Mucosa of gallbladder (tissue), 1 donor: ENCODE measurements at regions not wholly inside any gene's neighbourhood (a gene's known extent, or its start where the extent isn't known, plus 50 kb on each side); places are given as distances from the start of the nearest gene placed in this dataset.
"Not testable (repeated sequence)": the region's sequence is repeated elsewhere in the genome, so short reads cannot be mapped to it uniquely, and the experiment has no call there.

Source experiments
- DNase-seq: peaks from one replicate; pipeline ENCODE4 v3.0.0-alpha.2; 2020; ENCODE audit warnings: low spot score
- donor health status: DM: no; HTN: no; CAD: no.

GRCh38 chr4:86413426-86413825, 53.6 kb upstream of the MAPK10 start:
- not testable (repeated sequence) for DNase-seq

- no peak for DNase-seq
Observed at GRCh38 chr4:86414686-86415085, 54.8 kb upstream of the MAPK10 start.

- DNase-seq: no peak
Observed at GRCh38 chr4:86416081-86416480, 56.2 kb upstream of the MAPK10 start.

GRCh38 chr4:86421461-86421860, 61.6 kb upstream of the MAPK10 start:
- DNase-seq: no peak

GRCh38 chr4:86431543-86432116, 71.8 kb upstream of the MAPK10 start:
- no peak for DNase-seq

GRCh38 chr4:86432559-86433134, 72.8 kb upstream of the MAPK10 start:
- no peak for DNase-seq

- no peak for DNase-seq
Observed at GRCh38 chr4:86439293-86439692, 79.4 kb upstream of the MAPK10 start.

GRCh38 chr4:86441175-86441936, 81.5 kb upstream of the MAPK10 start:
- no peak for DNase-seq

GRCh38 chr4:86442881-86443280, 83.0 kb upstream of the MAPK10 start:
- no peak for DNase-seq

- DNase-seq: no peak
Observed at GRCh38 chr4:86443495-86443894, 83.6 kb upstream of the MAPK10 start.

GRCh38 chr4:86446996-86447395, 87.1 kb upstream of the MAPK10 start:
- no peak for DNase-seq

- DNase-seq: no peak
Observed at GRCh38 chr4:86448871-86449270, 89.0 kb upstream of the MAPK10 start.

GRCh38 chr4:86449746-86450588, 90.1 kb upstream of the MAPK10 start:
- no peak for DNase-seq

GRCh38 chr4:86450861-86451260, 91.0 kb upstream of the MAPK10 start:
- no peak for DNase-seq

- DNase-seq: no peak
Observed at GRCh38 chr4:86451560-86452330, 91.9 kb upstream of the MAPK10 start.

GRCh38 chr4:86452422-86452891, 92.6 kb upstream of the MAPK10 start:
- no peak for DNase-seq

- DNase-seq: peak; percentile 58
Observed at GRCh38 chr4:86452924-86453531, 93.2 kb upstream of the MAPK10 start.

GRCh38 chr4:86453611-86454072, 93.8 kb upstream of the MAPK10 start:
- DNase-seq: not testable (repeated sequence)

- no peak for DNase-seq
Observed at GRCh38 chr4:86461849-86462248, 102.0 kb upstream of the MAPK10 start.

- no peak for DNase-seq
Observed at GRCh38 chr4:86472377-86473019, 112.6 kb upstream of the MAPK10 start.
